NCI-H1105 treated with DMSO at 0.1 percent for 48 hours (cell line): ENCODE measurements at regions not wholly inside any gene's neighbourhood (a gene's known extent, or its start where the extent isn't known, plus 50 kb on each side); places are given as distances from the start of the nearest gene placed in this dataset.

Source experiments
- DNase-seq: peaks from one replicate; lab custom pipeline; 2025; lab: John Stamatoyannopoulos, UW

- peak; percentile 81 for DNase-seq
These were observed 169.8 kb upstream of the RAI14 start for GRCh38 chr5:34486160-34486848.

GRCh38 chr5:34486849-34487158, 169.3 kb upstream of the RAI14 start:
- no peak for DNase-seq

DNA sequence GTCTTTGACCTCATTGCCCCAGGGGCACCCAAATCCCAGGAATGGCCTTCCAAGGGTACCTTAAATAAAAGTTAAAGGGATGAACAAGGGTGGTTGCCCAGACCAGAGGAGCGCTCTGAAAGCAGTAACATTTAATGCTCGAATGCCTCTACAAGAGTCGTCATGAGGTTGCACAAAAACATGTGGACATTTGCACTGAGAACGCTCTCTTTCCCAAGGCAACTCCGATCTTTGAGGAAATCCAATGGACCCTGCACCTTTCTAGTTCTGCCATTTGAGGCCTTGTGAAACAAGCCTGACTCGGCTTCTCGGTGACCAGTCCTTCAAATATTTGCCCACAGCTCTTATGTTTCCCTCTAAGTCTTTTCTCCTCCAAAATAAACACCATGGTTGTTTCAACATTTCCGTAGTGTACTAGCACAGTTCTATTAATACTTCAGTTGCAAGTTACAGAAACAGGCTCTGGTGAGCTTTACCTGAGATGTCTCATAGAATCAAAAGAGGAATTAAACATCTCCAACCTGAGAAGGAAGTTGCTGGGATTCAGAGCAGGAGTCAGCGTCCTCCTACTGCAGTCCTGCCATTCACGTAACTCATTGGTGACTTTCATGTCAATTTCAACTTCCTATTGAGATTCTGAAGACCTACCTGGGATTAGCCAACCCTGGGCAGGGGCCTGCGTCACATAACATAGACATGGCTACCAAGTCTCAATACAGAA, 168.8 kb upstream of the RAI14 start:
- DNase-seq = no peak

- no peak for DNase-seq
These were observed 168.2 kb upstream of the RAI14 start for GRCh38 chr5:34487956-34488355.

- no peak for DNase-seq
These were observed 167.1 kb upstream of the RAI14 start for GRCh38 chr5:34488984-34489383.

GRCh38 chr5:34490506-34491250, 165.4 kb upstream of the RAI14 start:
- DNase-seq = peak; percentile 71

- no peak for DNase-seq
These were observed 164.9 kb upstream of the RAI14 start for GRCh38 chr5:34491251-34491620.

- no peak for DNase-seq
These were observed 161.9 kb upstream of the RAI14 start for GRCh38 chr5:34494111-34494755.

DNA sequence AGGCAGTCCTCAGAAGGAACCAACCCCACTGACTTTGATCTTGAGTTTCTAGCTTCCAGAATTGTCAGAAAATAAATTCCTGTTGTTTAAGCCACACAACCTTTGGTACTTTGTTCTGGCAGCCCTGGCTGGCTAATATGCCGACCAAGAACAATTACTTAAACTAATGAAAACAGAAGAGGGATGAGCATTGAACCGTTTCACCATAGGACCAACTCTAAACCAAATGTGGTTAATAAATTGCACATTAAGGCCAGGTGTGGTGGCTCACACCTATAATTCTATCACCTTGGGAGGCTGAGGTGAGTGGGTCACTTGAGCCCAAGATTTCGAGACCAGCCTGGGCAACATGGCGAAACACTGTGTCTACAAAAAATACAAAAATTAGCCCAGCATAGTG, 160.9 kb upstream of the RAI14 start:
- DNase-seq = no peak

DNA sequence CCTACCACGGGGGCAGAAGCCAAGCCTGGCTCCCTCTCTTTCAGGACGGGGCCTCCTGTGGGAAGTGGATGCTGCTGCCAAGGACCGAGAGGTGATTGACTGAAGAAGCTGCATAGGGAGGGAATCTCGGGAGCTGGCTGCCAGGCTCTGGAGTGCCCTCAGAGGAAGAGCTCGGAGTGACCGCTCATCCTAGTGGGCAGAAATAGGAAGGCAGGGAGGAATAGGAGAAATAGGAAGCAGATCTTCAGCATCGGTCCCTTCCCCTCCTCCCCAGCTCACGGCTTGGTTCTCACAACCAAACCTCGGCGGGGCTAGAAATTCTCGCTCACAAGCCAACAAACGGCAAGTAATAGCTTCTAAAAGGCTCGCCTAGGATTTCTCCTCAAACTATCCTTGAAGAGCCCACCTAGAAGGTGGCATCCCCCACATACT, 159.9 kb upstream of the RAI14 start:
- no peak for DNase-seq

DNA sequence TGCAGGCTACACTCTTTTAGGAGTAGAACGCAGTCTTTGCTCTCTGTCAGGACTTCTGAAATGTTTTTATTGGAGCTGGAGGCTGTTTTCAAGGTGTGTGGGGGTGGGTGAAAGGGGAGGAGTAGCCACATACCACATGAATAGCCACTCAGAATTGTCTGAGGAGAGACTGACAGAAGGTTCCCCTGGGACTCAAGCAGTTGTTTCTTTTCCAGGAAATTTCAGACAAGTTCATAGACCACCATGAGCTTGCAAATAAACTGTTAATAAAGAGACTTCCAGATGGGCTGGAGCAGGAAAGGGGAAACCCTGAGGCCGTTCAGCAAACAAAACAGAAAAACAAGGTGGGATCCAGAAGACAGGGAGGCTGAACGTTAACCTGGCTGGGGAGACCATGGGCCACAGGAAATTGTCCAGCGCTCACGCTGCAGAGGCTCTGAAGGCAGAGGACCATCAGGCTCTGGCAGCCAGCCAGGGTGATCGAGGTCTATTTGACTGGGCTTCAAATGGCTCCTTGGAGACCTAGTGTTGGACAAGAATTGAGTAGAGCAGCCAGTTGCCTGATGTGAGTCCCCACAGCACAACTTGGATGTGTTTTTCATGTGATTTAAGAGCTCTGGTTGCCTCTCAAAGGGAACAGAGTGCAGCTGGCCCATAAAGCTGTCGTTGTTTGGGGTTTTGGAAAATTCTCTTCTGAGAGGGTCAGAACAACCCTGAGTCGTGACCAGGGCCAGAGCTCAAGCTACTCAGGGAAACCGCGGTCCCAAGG, 159.2 kb upstream of the RAI14 start:
- DNase-seq = no peak

GRCh38 chr5:34497470-34497808, 158.7 kb upstream of the RAI14 start:
- DNase-seq = no peak

GRCh38 chr5:34498572-34498971, 157.6 kb upstream of the RAI14 start:
- no peak for DNase-seq

DNA sequence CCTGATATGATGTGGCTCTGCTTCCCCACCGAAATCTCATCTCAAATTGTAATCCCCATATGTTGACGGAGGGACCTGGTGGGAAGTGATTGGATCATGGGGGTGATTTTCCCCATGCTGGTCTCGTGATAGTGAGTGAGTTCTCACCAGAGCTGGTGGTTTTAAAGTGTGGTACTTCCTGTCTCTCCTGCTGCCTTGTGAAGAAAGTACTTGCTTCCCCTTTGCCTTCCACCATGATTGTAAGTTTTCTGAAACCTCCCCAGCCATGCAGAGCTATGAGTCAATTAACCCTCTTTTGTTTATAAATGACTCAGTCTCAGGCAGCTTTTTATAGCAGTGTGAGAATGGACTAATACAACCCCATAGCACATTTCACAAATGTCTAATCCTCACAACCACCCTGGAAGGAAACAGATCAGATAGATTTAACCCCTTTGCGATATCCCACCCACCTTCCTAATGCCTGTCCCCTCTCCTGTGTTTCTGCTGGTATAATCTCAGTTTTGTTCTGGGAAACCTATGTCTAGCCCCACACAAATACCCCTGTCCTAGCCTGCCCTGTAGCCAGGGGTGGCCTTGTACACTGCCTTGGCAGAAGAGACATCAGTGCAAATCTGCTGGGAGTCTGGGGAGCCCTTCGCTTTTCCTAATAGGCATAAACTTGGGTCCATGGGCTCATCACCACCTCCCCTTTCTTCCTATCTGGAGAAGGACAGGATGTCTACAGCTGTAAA, 157.0 kb upstream of the RAI14 start:
- DNase-seq = no peak

- DNase-seq = no peak
These were observed 155.8 kb upstream of the RAI14 start for GRCh38 chr5:34500236-34500847.

GRCh38 chr5:34501016-34501415, 155.1 kb upstream of the RAI14 start:
- DNase-seq = no peak

DNA sequence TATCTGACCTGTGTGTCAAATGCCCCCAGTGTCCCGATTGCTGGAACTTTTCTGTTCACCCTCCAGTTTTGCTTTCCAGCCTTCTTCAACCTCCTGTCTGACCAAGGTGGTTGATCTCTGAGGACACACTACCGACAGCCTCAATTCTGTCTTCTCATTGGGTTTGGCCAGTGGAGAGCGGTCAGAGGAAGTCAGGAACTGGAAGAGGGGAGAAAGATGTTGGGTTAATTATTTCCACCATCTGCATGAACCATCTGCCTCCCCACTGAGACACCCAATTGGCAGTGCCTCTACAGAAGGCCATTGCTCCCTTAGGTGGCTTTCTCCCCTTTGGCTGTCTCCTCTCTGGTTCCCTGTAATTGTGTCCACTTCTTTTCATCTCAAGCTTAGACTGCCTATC, 154.3 kb upstream of the RAI14 start:
- DNase-seq = no peak

GRCh38 chr5:34502581-34502980, 153.5 kb upstream of the RAI14 start:
- DNase-seq = no peak

GRCh38 chr5:34503379-34504253, 152.5 kb upstream of the RAI14 start:
- no peak for DNase-seq

GRCh38 chr5:34504967-34505366, 151.2 kb upstream of the RAI14 start:
- DNase-seq = no peak
